ENCODE measurements at regions not wholly inside any gene's neighbourhood (a gene's known extent, or its start where the extent isn't known, plus 50 kb on each side); places are given as distances from the start of the nearest gene placed in this dataset.
"Not testable (repeated sequence)": the region's sequence is repeated elsewhere in the genome, so short reads cannot be mapped to it uniquely, and the experiment has no call there.

DNA sequence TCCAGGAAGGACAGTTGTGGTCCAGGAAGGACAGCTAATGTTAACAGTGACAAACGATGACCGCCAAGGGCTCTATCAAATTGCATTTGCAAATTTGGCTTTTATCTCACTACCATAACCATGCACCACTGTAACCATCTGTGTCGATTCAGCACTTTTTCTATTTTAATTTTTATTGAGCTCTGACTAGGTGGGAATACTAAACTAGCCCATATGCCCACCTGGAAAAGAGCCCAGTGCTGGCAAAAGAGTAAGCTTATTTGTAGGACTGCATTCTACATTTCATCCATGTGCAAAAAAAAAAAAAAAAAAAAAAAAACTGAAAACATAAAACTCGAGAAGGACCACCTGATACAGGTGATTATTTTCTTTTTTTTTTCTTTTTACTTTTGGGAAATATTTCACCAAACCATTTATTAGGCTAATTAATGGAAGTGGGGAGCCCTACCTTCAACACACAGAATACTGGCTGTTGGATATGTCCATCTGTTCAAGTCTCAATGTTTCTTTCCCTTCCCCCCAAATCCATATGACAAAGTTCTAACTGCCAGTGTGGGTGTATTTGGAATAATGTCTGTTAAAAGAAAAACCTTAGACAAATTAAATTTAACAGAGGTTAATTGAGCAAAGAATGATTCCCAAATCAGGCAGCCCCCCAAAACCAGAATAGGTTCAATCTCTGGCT lies 99.5 kb upstream of the MXRA5 start:
- DNase-seq (ENCODE audit: low read depth) = no peak
- H3K4me3 ChIP-seq (ENCODE audit: low read depth, low read length) = no peak overlapping the region
- TF ChIP-seq CTCF (IDR thresholded peaks at IDR 0.05; ENCODE audit: insufficient read depth, low read depth, low read length, missing control alignments) = no peak

GRCh38 chrX:3443184-3443583 lies 96.7 kb upstream of the MXRA5 start:
- no peak for DNase-seq (ENCODE audit: low read depth)
- no peak overlapping the region for H3K4me3 ChIP-seq (ENCODE audit: low read depth, low read length)
- no peak for TF ChIP-seq CTCF (IDR thresholded peaks at IDR 0.05; ENCODE audit: insufficient read depth, low read depth, low read length, missing control alignments)

- TF ChIP-seq CTCF (IDR thresholded peaks at IDR 0.05; ENCODE audit: insufficient read depth, low read depth, low read length, missing control alignments) = no peak
- H3K4me3 ChIP-seq (ENCODE audit: low read depth, low read length) = no peak overlapping the region
- DNase-seq (ENCODE audit: low read depth) = no peak
Observed at GRCh38 chrX:3442691-3443090, 96.2 kb upstream of the MXRA5 start.

DNA sequence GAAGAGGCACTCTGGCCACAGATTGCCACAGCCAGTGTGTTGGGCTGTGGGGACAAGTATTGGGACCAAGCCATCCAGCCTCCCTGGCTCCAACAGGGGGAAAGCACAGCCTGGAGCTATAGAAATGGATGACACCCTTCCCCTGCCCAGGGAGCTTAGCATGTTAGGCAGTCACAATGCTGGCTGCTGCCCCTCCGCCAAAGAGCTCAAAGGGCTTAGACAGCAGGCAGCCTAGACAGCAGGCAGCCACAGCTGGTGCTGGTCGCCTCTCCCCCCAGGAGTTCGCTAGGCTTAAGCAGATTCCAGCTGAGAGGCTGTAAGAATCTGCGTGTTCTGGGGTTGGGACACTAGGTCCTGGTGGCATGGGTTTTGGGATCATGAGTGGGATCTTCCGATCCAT lies 94.5 kb upstream of the MXRA5 start:
- no peak overlapping the region for H3K4me3 ChIP-seq (ENCODE audit: low read depth, low read length)
- no peak for TF ChIP-seq CTCF (IDR thresholded peaks at IDR 0.05; ENCODE audit: insufficient read depth, low read depth, low read length, missing control alignments)
- DNase-seq (ENCODE audit: low read depth) = no peak

GRCh38 chrX:3435916-3436315 lies 89.5 kb upstream of the MXRA5 start:
- DNase-seq (ENCODE audit: low read depth); H3K4me3 ChIP-seq (ENCODE audit: low read depth, low read length): not testable (repeated sequence)

DNA sequence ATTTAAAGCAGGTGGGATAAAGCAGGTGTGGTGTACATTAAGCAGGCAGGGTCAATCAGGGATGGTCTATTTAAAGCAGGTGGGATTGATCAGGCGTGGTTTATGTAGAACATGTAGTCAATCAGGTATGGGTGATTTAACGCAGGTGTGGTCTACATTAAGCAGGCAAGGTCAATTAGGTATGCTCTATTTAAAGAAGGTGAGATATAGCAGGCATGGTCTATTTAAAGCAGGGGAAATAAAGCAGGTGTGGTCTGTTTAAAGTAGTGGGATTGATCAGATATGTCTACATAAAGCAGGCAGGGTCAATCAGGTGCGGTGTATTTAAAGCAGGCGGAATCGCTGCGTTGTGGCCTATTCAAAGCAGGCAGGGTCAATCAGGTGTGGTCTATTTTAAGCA lies 88.6 kb upstream of the MXRA5 start:
- no peak overlapping the region for H3K4me3 ChIP-seq (ENCODE audit: low read depth, low read length)
- DNase-seq (ENCODE audit: low read depth) = no peak
- TF ChIP-seq CTCF (IDR thresholded peaks at IDR 0.05; ENCODE audit: insufficient read depth, low read depth, low read length, missing control alignments) = no peak

- no peak overlapping the region for H3K4me3 ChIP-seq (ENCODE audit: low read depth, low read length)
- TF ChIP-seq CTCF (IDR thresholded peaks at IDR 0.05; ENCODE audit: insufficient read depth, low read depth, low read length, missing control alignments) = no peak
- DNase-seq (ENCODE audit: low read depth) = no peak
Observed at GRCh38 chrX:3428792-3429191, 82.3 kb upstream of the MXRA5 start.
